Muscle layer of duodenum (tissue), 2 donors: ENCODE measurements at regions not wholly inside any gene's neighbourhood (a gene's known extent, or its start where the extent isn't known, plus 50 kb on each side); places are given as distances from the start of the nearest gene placed in this dataset.

Experiments used
- H3K27ac ChIP-seq: one replicate; pipeline ENCODE4 v1.7.0; 2013; ENCODE audit warnings: mild to moderate bottlenecking, low read length
- H3K27me3 ChIP-seq: one replicate; pipeline ENCODE4 v1.7.0; 2013; ENCODE audit warnings: low read depth, mild to moderate bottlenecking, control low read depth, low read length
- H3K36me3 ChIP-seq, 2 donors: one replicate each; pipeline ENCODE4 v1.7.0; 2013; ENCODE audit warnings: low read length in 2 of 2, control low read depth in 1 of 2, mild to moderate bottlenecking in 1 of 2; ENCODE audit not compliant: insufficient read depth in 2 of 2, control insufficient read depth in 1 of 2
- H3K4me1 ChIP-seq, 2 donors: one replicate each; pipeline ENCODE4 v1.7.0; 2013; ENCODE audit warnings: low read length in 2 of 2, mild to moderate bottlenecking in 2 of 2, control low read depth in 1 of 2, moderate library complexity in 1 of 2; ENCODE audit not compliant: insufficient read depth in 2 of 2, control insufficient read depth in 1 of 2
- H3K4me3 ChIP-seq, 2 donors: one replicate each; pipeline ENCODE4 v1.7.0; 2013; ENCODE audit warnings: low read length in 2 of 2, low read depth in 1 of 2, mild to moderate bottlenecking in 1 of 2
- H3K9me3 ChIP-seq, 2 donors: one replicate each; pipeline ENCODE4 v1.7.0; 2013; ENCODE audit warnings: low read length in 2 of 2, control low read depth in 1 of 2, mild to moderate bottlenecking in 1 of 2; ENCODE audit not compliant: control insufficient read depth in 1 of 2
- donor health status: healthy.

DNA sequence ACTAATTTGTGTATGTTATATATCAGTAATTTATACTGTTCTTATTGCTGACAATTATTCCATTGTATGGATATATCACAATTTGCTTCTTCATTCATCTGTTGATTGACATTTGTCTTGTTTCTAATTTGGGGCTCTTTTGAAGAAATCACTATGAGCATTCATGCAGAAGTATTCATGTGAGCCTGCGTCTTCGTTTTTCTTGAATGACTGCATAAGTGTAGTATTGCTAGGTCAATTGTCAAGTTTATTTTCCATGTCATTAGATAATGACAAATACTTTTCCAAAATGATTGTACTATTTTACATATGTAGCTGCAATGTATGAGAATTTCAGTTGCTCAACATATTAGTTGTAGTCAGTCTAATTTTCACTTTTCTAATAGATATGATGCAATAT, 1796.9 kb downstream of the SLITRK5 start:
- Histone ChIP-seq H3K4me3 (no peak overlapping the region), H3K4me1 (no peaks in the 10 kb centered on the region), H3K36me3 (no peaks in the 10 kb centered on the region), H3K27ac (no peak overlapping the region), H3K27me3 (no peaks in the 10 kb centered on the region), H3K9me3 (peaks cover 0 to 6% of the 10 kb centered on the region in 2 donors)

GRCh38 chr13:89470901-89471300, 1799.7 kb downstream of the SLITRK5 start:
- H3K27ac ChIP-seq: no peak overlapping the region
- H3K4me3 ChIP-seq: no peak overlapping the region
- no peaks in the 10 kb centered on the region for H3K27me3 ChIP-seq
- H3K36me3 ChIP-seq: no peaks in the 10 kb centered on the region
- peaks cover 0 to 16% of the 10 kb centered on the region in 2 donors for H3K9me3 ChIP-seq
- no peaks in the 10 kb centered on the region for H3K4me1 ChIP-seq

GRCh38 chr13:89474432-89474831, 1803.3 kb downstream of the SLITRK5 start:
- peaks cover 0 to 23% of the 10 kb centered on the region in 2 donors for H3K9me3 ChIP-seq
- no peaks in the 10 kb centered on the region for H3K4me1 ChIP-seq
- H3K27me3 ChIP-seq: no peaks in the 10 kb centered on the region
- no peaks in the 10 kb centered on the region for H3K36me3 ChIP-seq
- no peak overlapping the region for H3K4me3 ChIP-seq
- H3K27ac ChIP-seq: no peak overlapping the region

GRCh38 chr13:89486065-89486464, 1814.9 kb downstream of the SLITRK5 start:
- Histone ChIP-seq H3K36me3 (no peaks in the 10 kb centered on the region), H3K27ac (no peak overlapping the region), H3K27me3 (no peaks in the 10 kb centered on the region), H3K9me3 (no peaks in the 10 kb centered on the region), H3K4me1 (no peaks in the 10 kb centered on the region), H3K4me3 (no peak overlapping the region)

DNA sequence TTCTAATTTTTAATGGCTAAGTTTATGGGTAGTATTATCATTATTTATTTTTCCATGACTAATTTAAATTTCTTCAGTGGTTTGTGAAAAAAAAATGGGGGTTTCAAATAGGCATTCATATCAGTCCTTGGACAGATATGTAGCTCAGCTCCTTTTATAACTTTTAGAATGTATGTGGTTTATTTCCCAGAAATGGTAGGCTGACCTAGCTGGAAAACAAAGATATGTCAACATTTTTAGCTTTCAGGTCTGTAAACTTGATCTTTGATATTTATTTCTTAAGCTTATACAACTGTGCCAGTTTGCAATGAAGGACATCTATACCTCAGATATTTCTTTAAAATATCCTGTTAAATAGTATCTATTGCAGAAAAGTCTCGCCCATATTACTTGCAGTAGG, 1815.5 kb downstream of the SLITRK5 start:
- Histone ChIP-seq H3K4me3 (no peak overlapping the region), H3K4me1 (no peaks in the 10 kb centered on the region), H3K9me3 (no peaks in the 10 kb centered on the region), H3K36me3 (no peaks in the 10 kb centered on the region), H3K27ac (no peak overlapping the region), H3K27me3 (no peaks in the 10 kb centered on the region)

DNA sequence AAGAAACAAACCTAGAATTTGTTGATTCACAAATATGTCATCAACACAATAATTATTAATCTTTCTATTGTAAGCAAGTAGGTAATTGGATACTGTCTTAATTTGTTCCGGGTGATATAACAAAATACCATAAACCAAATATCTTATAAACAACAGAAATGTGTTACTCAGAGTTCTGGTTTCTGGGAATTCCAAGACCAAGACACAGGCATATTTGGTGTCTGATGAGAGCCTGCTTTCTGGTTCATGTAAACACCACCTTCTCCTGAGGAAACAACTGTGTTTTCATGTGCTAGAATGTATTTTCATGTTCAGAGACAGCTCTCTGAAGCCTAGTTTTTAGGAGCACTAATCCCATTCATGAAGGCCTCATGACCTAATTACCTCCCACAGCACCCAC, 1819.5 kb downstream of the SLITRK5 start:
- no peaks in the 10 kb centered on the region for H3K9me3 ChIP-seq
- H3K4me3 ChIP-seq: no peak overlapping the region
- no peaks in the 10 kb centered on the region for H3K4me1 ChIP-seq
- no peak overlapping the region for H3K27ac ChIP-seq
- H3K27me3 ChIP-seq: no peaks in the 10 kb centered on the region
- H3K36me3 ChIP-seq: no peaks in the 10 kb centered on the region

- H3K27ac ChIP-seq: no peak overlapping the region
- H3K36me3 ChIP-seq: no peaks in the 10 kb centered on the region
- H3K4me3 ChIP-seq: no peak overlapping the region
- H3K27me3 ChIP-seq: no peaks in the 10 kb centered on the region
- H3K4me1 ChIP-seq: no peaks in the 10 kb centered on the region
- no peaks in the 10 kb centered on the region for H3K9me3 ChIP-seq
These were observed 1825.3 kb downstream of the SLITRK5 start for GRCh38 chr13:89496478-89496877.

GRCh38 chr13:89497658-89498057, 1826.5 kb downstream of the SLITRK5 start:
- no peak overlapping the region for H3K27ac ChIP-seq
- H3K27me3 ChIP-seq: no peaks in the 10 kb centered on the region
- H3K9me3 ChIP-seq: no peaks in the 10 kb centered on the region
- no peaks in the 10 kb centered on the region for H3K36me3 ChIP-seq
- no peaks in the 10 kb centered on the region for H3K4me1 ChIP-seq
- no peak overlapping the region for H3K4me3 ChIP-seq

GRCh38 chr13:89502286-89502685, 1831.1 kb downstream of the SLITRK5 start:
- Histone ChIP-seq H3K27me3 (no peaks in the 10 kb centered on the region), H3K4me1 (no peaks in the 10 kb centered on the region), H3K36me3 (no peaks in the 10 kb centered on the region), H3K27ac (no peak overlapping the region), H3K9me3 (no peaks in the 10 kb centered on the region), H3K4me3 (no peak overlapping the region)

- H3K4me3 ChIP-seq: no peak overlapping the region
- H3K4me1 ChIP-seq: no peaks in the 10 kb centered on the region
- H3K36me3 ChIP-seq: no peaks in the 10 kb centered on the region
- H3K27me3 ChIP-seq: no peaks in the 10 kb centered on the region
- H3K27ac ChIP-seq: no peak overlapping the region
- H3K9me3 ChIP-seq: peaks cover 0 to 3% of the 10 kb centered on the region in 2 donors
These were observed 1832.8 kb upstream of the MIR17HG start for GRCh38 chr13:89514534-89515312.

GRCh38 chr13:89515948-89516347, 1831.5 kb upstream of the MIR17HG start:
- no peaks in the 10 kb centered on the region for H3K4me1 ChIP-seq
- no peak overlapping the region for H3K4me3 ChIP-seq
- H3K36me3 ChIP-seq: no peaks in the 10 kb centered on the region
- no peaks in the 10 kb centered on the region for H3K27me3 ChIP-seq
- H3K9me3 ChIP-seq: peaks cover 0 to 3% of the 10 kb centered on the region in 2 donors
- H3K27ac ChIP-seq: no peak overlapping the region
